ENCODE measurements at regions not wholly inside any gene's neighbourhood (a gene's known extent, or its start where the extent isn't known, plus 50 kb on each side); places are given as distances from the start of the nearest gene placed in this dataset.

DNA sequence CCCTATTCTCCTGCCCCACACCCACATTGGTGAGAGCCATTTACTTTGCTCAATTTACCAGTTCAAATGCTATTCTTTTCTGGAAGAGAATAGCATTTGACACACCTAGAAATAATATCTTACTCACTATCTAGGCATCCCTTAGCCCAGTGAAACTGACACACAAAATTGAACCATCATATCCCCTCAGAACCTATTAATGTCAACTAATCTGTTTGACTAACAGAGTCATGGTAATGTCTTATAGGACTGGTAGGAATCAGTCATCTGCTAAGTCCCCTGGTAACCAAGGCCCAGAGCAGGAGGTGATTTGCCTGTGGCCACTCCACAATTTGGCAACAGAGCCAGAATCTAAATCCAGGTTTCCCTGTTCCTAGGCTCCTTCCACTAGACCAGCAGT, 63.3 kb downstream of the PPP1R3C start:
- Histone ChIP-seq H3K4me1 (ENCODE audit: control insufficient read depth, insufficient read depth, low read length) (no peaks in the 10 kb centered on the region), H3K27me3 (replicated peaks in 1 of 2; ENCODE audit: control insufficient read depth in 2 of 2, insufficient read depth in 2 of 2, low read length in 1 of 2) (no peaks in the 10 kb centered on the region), H3K27ac (ENCODE audit: control insufficient read depth, insufficient read depth) (no peak overlapping the region), H2AFZ (ENCODE audit: control insufficient read depth, low read depth, low read length) (no peak overlapping the region), H3K9ac (ENCODE audit: control insufficient read depth, insufficient read depth, low read length) (no peak overlapping the region), H3K36me3 (ENCODE audit: control insufficient read depth in 2 of 2, insufficient read depth in 2 of 2, low read length in 1 of 2) (no peaks in the 10 kb centered on the region), H4K20me1 (ENCODE audit: control insufficient read depth, insufficient read depth) (no peaks in the 10 kb centered on the region), H3K79me2 (ENCODE audit: control insufficient read depth, insufficient read depth, low read length) (no peaks in the 10 kb centered on the region), H3K4me2 (ENCODE audit: control insufficient read depth, insufficient read depth) (no peak overlapping the region), H3K9me3 (replicated peaks; ENCODE audit: control insufficient read depth, insufficient read depth, low read length) (no peaks in the 10 kb centered on the region; the same call in 2 of the 3 replicates), H3K4me3 (no peak overlapping the region)
- ChIA-PET POLR2A (no interaction called here), CTCF (no interaction called here), RAD21 (ENCODE audit: unreplicated experiment) (no interaction called here), SMC1A (ENCODE audit: uncharacterized antibody, unreplicated experiment) (no interaction called here)
- in situ Hi-C loops (cut with MboI), result no loop called here
- TF ChIP-seq, protein P1, sequence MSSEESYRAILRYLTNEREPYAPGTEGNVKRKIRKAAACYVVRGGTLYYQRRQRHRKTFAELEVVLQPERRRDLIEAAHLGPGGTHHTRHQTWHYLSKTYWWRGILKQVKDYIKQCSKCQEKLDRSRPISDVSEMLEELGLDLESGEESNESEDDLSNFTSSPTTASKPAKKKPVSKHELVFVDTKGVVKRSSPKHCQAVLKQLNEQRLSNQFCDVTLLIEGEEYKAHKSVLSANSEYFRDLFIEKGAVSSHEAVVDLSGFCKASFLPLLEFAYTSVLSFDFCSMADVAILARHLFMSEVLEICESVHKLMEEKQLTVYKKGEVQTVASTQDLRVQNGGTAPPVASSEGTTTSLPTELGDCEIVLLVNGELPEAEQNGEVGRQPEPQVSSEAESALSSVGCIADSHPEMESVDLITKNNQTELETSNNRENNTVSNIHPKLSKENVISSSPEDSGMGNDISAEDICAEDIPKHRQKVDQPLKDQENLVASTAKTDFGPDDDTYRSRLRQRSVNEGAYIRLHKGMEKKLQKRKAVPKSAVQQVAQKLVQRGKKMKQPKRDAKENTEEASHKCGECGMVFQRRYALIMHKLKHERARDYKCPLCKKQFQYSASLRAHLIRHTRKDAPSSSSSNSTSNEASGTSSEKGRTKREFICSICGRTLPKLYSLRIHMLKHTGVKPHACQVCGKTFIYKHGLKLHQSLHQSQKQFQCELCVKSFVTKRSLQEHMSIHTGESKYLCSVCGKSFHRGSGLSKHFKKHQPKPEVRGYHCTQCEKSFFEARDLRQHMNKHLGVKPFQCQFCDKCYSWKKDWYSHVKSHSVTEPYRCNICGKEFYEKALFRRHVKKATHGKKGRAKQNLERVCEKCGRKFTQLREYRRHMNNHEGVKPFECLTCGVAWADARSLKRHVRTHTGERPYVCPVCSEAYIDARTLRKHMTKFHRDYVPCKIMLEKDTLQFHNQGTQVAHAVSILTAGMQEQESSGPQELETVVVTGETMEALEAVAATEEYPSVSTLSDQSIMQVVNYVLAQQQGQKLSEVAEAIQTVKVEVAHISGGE (CRISPR knock-in tag; IDR thresholded peaks at IDR 0.05), result no peak
- TF ChIP-seq CBX5 (IDR thresholded peaks at IDR 0.05; ENCODE audit: low read depth) (no peak), RCOR1 (conservative IDR thresholded peaks at IDR 0.05; ENCODE audit: low read depth, low read length) (no peak), EZH2 (IDR thresholded peaks at IDR 0.05; ENCODE audit: borderline replicate concordance, control insufficient read depth, low read depth, low read length) (no peak), SP1 (IDR thresholded peaks at IDR 0.05; ENCODE audit: low read depth, low read length) (no peak), ASH2L (IDR thresholded peaks at IDR 0.05; ENCODE audit: borderline replicate concordance, low read depth) (no peak), TCF7 (IDR thresholded peaks at IDR 0.05; ENCODE audit: borderline replicate concordance) (no peak), EGR1 (IDR thresholded peaks at IDR 0.05; ENCODE audit: borderline replicate concordance in 1 of 2, low read depth in 2 of 2, low read length in 2 of 2) (no peak), CEBPB (IDR thresholded peaks at IDR 0.05; ENCODE audit: borderline replicate concordance in 1 of 2, low read depth in 2 of 2, low read length in 2 of 2) (no peak), JUND (IDR thresholded peaks at IDR 0.05; ENCODE audit: low read depth, low read length) (no peak)
- TF ChIP-seq, protein P2, sequence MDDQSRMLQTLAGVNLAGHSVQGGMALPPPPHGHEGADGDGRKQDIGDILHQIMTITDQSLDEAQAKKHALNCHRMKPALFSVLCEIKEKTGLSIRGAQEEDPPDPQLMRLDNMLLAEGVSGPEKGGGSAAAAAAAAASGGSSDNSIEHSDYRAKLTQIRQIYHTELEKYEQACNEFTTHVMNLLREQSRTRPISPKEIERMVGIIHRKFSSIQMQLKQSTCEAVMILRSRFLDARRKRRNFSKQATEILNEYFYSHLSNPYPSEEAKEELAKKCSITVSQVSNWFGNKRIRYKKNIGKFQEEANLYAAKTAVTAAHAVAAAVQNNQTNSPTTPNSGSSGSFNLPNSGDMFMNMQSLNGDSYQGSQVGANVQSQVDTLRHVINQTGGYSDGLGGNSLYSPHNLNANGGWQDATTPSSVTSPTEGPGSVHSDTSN (IDR thresholded peaks at IDR 0.05; ENCODE audit: insufficient replicate concordance, low read depth, low read length), result no peak
- intact Hi-C loops (cut with micrococcal nuclease; ENCODE audit: unreplicated experiment), result no loop called here
- FAIRE-seq (no peak), DNase-seq (ENCODE audit: low read depth, low spot score) (no peak), ATAC-seq (no peak)
- no TSS peak for BruUV-seq (replicated peaks)
